Hepatic stellate cell (primary cell): ENCODE measurements at regions not wholly inside any gene's neighbourhood (a gene's known extent, or its start where the extent isn't known, plus 50 kb on each side); places are given as distances from the start of the nearest gene placed in this dataset.
"Not testable (repeated sequence)": the region's sequence is repeated elsewhere in the genome, so short reads cannot be mapped to it uniquely, and the experiment has no call there.

Source experiments
- DNase-seq: peaks from one replicate; pipeline ENCODE4 v3.0.0; 2011; ENCODE audit warnings: low spot score

DNA sequence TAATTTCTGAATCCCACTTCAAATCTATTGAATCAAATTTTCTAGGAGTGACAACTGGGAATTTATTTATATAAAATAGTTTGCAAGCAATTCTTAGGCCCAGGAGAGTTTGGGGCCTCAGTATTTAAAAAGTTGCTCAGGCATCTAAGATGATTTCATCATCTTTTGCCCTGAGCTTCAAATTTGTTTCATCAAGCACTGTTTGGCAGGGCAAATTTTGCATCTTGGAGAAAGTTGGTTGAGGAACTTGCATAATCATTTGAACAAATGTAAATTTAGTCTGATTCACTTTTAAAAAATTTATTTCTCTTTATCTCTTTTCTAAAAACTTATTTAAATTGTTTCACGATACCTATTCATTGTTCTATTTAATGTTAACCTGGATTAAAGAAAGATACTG lies 702.8 kb downstream of the SI start:
- no peak for DNase-seq

DNA sequence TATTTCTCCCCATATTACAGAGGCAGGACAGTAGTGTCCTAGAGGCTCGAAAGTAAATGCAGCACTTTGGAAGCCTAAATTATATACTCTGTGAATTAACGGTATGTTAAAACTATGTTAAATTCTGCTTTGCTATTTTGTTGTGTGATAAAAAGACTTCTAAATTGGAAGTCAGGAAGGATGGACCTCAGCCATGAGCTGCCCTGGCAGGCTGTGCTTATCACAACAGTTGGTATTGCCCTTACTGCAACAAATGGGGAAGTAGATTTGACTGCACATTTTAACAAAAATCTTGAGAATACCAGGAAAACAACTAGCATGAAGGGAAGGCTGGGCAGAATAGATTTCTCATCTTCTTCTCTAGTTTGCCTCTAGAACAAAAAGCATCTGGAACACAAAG lies 706.6 kb downstream of the SI start:
- DNase-seq, result no peak

DNA sequence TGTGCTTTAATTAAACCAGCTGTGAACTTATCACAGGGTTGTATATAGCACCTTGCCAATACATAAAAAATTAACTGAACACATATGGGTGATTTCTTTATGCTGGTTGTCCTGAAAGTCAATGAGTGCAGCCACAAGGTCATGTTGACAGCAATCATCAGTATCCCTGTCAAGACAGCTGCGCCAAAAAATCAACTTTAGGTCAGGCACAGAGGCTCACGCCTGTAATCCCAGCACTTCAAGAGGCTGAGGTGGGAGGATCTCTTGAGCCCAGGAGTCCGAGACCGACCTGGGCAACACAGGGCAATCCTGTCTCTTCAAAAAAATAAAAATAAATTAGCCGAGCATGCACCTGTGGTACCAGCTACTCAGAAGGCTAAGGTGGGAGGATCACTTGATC lies 707.3 kb downstream of the SI start:
- DNase-seq, result no peak

DNA sequence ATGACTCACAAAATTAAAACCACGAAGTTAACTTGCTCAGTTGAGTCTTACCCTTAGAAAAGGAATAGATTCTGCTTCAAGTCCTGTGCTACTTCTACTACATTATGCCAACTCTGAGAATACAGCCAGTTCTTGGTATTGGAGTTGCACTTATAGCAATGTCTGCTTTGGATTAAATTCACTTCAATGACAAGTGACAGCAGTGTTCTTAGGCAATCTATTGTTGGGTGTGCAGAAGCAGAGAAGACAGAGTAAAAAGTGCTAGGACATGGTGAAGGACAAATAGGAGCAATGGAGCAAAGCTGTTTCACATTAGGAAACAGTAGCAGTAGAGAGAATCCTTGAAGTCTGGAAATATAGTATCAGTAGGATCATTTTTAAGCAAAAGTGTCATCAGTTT lies 713.1 kb downstream of the SI start:
- DNase-seq, result no peak

DNA sequence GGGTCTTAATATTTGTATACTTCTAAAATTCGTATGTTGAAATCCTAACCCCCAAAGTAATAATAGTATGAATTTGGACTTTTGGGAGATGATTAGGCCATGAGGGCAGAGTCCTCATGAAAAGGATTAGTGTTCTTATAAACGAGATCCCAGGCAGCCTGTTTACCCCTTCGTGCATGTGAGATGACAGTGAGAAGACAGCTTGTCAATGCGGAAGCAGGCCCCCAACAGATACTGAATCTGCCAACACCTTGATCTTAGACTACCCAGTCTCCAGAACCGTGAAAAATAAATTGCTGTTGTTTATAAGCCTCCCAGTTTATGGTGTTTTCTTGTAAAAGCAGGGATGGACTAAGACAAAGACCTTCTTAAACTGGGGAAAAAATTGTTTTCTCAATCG lies 714.2 kb downstream of the SI start:
- no peak for DNase-seq

DNA sequence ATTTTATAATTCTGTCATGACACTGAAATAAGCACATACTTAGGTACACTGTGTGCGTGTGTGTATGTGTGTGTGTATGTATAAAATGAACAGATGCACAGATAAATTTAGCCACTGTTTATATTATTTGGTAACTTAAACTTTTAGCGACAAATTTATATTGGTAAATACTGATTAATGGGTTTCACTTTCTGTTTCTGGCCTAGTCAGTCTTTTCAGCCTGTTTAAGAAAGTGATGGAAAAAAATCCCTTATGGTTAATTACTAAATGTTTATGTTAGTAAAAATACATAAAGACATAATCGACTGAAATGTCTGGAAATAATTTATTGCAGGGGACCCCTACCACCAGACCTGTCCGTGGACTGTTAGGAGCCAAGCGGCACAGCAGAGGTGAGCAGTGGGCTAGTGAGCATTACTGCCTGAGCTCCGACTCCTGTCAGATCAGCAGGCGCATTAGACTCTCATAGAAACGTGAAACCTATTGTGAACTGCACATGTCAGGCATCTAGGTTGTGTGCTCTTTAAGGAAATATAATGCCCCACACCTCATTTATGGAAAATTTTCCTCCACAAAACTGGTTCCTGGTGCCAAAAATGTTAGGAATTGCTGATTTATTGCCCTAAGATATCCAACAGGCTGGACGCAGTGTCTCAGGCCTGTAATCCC lies 717.4 kb downstream of the SI start:
- DNase-seq, result no peak

DNA sequence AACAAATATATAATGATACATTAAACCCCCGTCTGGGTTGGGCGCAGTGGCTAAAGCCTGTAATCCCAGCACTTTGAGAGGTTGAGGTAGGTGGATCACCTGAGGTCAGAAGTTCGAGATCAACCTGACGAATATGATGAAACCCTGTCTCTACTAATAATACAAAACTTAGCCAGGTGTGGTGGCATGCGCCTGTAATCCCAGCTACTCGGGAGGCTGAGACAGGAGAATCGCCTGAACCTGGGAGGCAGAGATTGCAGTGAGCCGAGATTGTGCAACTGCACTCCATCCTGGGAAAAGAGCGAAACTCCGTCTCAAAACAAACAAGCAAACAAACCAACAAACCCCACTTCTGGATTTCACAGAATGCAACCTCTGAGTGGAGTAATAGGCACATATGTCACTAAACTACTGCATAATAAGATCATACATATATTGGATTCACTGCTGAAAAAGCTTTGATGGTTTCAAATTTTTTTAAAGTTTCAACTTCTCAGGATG lies 718.2 kb downstream of the SI start:
- DNase-seq, result no peak

DNA sequence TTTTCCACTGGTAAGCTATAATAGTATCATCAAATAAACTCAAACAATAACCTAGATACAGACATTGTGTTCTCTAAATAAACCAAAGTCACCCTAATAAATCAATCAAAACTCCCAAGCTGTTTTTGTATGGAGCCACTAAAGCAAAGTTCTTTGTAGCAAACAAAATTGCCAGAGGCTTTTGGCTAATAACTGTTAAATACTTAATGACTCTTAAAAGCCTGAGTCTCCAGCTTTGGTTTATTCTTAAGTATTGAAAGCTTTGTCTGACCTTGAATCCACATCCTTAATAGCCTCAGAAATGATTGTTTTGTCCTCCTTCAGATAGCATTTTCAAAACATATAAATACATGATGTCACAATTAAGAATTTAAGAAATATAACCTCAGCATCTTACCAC lies 725.3 kb downstream of the SI start:
- DNase-seq, result no peak

DNA sequence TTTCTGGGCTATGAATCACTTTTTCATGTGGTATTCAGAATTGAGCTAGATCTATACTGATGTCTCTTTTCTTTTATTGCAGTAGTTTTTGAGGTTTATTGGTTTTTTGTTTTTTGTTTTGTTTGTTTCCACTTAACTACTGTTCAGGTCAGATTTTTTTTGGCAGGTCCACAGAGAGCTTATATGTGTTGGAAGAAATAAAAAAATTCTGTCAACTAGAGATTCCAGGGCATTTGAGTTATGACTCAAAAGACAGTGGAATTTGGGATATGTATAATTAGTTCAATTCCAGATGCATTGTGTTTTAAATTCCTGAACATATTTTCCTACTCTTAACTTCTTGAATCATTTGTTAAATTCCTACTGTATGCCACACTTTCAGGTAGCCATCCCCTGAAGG lies 727.2 kb downstream of the SI start:
- DNase-seq, result no peak

DNA sequence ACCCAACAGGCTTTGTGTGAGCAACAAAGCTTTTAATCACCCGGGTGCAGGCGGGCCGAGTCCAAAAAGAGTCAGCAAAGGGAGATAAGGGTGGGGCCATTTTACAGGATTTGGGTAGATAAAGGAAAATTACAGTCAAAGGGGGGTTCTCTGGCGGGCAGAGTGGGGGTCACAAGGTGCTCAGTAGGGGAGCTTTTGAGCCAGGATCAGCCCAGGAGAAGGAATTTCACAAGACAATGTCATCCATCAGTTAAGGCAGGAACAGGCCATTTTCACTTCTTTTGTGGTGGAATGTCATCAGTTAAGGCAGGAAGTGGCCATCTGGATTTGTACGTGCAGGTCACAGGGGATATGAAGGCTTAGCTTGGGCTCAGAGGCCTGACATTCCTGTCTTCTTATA lies 736.1 kb downstream of the SI start:
- DNase-seq, result not testable (repeated sequence)

DNA sequence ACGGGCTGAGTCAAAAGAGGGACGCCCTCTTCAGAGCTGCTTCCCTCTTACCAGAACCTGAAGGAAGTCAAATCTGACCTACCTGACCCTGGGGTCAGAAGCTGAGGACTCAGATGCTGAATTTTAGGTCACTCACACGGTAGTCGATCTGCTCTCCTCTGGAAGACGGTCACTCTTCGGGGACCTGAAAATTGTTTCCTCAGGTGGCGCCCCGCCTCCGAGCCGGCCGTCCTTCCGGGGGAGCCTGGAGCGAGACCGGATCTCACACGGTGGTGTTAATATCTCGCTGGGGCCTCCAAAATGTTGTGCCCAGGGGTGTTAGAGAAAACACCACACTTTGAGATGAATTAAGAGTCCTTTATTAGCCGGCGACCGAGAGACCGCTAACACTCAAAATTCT lies 737.2 kb downstream of the SI start:
- no peak for DNase-seq

DNA sequence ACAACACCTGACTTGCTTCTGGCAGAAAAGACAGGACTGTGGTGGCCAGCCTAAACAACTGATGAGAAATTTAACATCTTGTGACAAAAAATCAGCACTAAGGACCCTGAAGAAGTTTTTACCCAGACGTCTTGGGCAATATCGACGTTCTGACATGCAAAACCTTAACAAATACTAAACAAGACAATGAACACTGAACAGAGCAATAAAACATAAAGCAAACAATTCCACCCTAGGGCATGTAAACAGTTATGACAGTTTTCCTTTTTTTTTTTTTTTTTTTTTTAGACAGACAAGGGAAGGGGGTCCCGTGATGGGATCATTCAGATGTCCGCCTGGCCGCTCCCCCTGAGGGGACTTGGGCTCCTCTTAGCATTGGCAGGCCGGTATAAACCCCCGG lies 738.0 kb downstream of the SI start:
- no peak for DNase-seq

DNA sequence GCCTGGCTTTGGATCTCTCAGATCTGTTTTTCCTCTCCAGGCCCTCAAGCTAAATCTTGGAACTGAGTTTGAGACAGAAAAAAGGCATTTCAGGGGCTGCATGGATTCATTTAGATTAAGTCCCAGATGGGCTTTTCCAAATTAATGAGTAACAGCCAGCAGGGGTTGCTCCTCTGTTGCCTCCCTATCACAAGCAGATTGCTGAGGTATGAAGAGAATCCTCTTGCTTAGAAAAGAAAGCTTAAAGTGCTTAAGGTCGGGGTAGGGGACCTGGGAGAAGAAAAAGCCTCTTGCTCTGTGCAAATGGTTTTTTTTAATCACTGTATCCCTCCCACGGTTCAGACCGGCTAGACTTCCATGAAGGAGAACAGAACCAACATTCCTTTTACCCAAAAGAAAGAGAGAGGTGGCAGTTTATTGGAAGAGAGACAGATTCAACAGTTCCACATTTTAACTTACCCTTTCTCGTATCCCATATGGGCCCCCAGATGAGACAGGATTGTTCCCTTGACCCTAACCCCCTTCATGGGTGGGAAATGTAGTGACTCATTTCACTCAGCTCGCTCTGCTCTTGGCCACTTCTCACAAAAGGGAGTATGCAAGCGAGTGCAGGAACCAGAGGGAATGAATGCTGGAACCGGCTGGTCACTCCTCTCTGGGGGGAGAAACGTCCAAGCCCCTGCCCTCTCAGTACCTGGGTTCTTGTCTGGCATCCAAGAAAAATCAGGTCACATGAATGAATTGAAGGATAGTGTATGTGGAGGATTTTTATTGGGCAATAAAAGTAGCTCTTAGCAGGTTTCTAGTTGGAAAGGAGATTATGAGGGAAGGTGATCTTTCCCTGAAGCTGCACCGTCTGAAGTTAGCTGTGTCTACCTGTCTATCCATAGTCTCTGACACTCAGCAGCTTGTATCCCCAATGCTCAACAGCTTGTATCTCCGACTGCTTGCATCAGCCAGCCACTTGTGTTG lies 745.2 kb downstream of the SI start:
- DNase-seq, result no peak

DNA sequence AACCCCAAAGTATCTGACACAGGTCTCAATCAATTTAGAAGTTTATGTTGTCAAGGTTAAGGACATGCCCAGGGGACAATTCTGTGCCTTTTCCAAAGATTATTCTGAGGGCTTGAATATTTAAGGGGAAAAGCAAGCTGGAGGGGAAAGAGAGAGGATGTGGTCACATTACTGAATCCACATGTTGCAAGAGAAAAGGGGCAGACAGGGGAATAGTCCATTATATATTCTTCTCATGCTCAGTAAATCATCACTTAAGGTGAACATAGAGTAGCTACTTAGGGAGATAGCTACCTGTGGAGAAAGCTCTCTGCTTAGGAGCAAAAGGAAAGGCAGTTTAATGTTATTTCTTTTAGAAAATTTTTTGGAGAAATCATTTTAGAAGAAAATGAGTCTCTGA lies 751.6 kb downstream of the SI start:
- no peak for DNase-seq

DNA sequence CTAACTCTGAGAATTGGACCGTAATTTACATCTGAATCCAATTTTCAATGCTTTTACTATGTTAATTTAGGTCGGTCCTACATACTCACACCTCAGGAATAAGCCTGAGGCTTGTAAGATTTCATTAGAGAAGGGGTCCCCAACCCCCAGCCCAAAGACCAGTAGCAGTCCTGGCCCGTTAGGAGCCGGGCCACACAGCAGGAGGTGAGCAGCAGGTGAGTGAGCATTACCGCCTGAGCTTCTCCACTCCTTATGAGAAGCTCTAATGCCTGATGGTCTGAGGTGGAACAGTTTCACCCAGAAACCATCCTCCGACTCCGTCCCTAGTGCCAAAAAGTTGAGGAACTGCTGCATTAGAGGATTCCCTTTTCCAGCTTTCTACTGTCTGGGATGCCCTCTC lies 757.3 kb downstream of the SI start:
- no peak for DNase-seq

DNA sequence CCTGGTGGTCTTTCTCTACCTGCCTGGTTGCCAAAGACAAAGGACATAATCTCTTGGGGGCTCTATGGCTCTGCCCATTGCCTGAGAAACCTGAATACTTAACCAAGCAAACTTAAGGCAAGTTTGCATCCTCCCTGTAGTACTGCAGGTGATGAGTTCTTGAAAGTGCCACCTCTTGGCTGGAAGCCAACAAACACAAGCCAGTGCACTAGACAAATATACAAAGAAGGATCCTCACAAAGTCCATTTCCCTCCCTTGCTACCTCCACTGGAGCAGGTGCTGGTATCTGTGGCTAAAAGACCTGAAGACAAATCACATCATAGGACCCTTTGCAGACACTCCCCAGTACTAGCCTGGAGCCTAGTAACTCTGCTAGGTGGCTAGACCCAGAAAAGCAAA lies 772.3 kb downstream of the SI start:
- no peak for DNase-seq

DNA sequence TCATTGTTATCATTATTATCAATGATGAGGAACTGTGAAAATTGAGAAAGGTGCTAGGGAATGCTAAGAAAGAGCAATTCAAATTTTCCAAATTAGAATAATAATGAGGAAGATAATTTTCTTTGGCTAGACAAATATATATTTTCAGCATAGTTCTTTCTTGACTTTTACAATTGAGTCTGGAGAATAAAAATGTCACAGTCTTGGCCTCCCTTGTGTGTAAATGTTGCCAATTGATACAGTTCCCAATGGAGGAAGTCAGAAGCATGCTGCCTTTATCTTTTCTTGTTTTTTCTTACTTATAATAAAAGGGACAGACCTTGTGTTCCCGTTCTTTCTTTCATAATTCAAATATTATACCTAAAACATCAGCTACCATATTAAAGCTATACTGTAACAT lies 774.4 kb downstream of the SI start:
- no peak for DNase-seq

DNA sequence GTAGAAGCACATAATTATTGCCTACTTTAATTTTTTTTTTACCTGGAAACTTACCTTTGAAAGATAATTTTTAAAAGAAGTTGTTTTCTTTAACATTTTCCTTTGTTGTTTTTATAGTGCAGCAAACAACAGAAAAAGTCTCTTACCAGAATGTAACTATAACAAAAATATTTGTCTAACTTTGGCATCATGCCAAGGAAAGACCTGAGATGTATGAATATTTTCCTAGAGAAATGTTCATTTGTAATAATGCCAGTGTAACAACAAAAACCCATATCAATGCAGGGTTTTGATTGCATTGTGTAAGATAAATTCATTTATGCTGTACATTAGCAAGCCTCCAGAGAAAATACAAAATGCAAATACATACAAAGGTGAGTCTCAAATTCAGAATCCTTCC lies 775.7 kb downstream of the SI start:
- DNase-seq, result no peak

DNA sequence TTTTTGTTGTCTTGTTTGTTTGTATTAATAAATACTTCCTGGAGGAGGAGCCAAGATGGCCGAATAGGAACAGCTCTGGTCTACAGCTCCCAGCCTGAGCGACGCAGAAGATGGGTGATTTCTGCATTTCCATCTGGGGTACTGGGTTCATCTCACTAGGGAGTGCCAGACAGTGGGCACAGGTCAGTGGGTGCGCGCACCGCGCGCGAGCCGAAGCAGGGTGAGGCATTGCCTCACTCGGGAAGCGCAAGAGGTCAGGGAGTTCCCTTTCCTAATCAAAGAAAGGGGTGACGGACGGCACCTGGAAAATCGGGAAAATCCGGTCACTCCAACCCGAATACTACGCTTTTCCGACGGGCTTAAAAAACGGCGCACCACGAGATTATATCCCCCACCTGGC lies 786.8 kb downstream of the SI start:
- not testable (repeated sequence) for DNase-seq

DNA sequence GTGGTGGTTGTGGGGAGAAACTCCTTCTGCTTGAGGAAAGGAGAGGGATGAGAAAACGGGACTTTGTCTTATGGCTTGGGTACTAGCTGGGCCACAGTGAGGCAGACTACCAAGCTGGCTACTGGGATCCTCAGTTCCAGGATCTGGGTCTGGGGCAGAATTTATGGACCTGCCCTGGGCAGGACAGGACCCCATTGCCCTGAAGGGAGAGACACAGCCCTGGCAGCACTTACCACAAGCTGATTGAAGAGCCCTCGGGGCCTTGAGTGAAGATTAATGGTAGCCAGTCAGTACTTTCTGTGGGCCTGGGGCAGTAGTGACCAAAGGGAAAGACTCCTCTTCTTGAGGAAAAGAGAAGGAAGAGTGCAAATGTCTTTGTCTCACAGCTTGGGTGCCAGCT lies 799.7 kb downstream of the SI start:
- no peak for DNase-seq

DNA sequence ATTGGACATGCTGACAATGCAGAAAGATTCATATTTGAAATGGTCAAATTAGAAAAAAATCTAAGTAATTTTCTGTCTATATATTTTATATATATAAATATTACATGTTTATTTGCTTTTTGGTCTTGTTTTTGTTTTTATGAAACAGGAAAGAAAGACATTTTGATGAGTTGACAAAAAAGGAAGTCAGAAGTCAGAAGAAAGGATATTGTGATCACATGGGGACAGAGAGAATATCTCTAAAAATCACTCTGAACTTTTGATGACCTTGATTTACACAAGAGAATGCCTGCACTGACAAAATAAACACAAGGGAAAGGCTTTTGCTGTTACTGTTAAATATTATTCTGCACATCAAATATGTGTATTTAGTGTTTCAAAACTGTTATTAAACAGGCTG lies 811.2 kb downstream of the SI start:
- DNase-seq, result no peak

DNA sequence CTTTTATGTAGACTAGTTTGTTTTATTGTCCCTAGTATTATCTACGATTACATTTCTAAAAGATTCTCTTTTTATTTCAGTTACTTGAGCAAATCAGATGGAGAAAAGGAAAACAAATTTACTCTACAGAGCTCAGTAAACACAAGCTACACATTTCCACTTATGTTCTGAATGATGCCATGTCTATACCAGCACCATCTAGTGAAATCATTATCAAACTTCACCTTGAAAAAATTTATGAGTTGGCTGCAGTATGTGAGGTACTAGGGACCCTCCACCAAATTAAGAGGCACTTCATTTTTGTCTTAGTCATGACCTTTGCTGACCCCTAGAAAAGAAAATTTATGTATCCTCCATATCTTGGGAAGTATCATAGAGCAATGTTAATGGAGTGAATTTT lies 827.4 kb downstream of the SI start:
- no peak for DNase-seq

DNA sequence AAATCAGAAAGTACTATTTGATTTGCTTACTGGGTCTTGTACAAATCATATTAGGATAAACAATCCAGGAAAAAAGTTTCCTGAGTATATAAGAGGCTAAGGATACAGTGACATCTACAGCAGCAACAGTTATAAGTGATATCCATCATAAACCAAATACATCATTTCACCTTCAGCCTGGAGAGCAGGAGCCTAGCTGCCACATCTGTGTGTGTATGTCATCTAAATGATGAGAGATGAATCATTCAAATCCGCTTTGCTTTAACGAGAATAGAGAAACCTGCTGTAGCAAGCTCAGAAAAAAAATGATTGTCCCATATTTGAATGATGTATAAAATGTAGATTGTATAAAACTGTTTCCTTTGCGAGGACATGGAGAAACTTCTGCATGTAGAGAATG lies 841.4 kb downstream of the SI start:
- no peak for DNase-seq
